Ureter (tissue), 1 donor: ENCODE measurements at regions not wholly inside any gene's neighbourhood (a gene's known extent, or its start where the extent isn't known, plus 50 kb on each side); places are given as distances from the start of the nearest gene placed in this dataset.
"Not testable (repeated sequence)": the region's sequence is repeated elsewhere in the genome, so short reads cannot be mapped to it uniquely, and the experiment has no call there.

ENCODE experiments used
- DNase-seq: peaks from one replicate; pipeline ENCODE4 v3.0.0-alpha.2; 2020; ENCODE audit warnings: low spot score
- donor health status: DM: yes; HTN: yes; CAD: no.

DNA sequence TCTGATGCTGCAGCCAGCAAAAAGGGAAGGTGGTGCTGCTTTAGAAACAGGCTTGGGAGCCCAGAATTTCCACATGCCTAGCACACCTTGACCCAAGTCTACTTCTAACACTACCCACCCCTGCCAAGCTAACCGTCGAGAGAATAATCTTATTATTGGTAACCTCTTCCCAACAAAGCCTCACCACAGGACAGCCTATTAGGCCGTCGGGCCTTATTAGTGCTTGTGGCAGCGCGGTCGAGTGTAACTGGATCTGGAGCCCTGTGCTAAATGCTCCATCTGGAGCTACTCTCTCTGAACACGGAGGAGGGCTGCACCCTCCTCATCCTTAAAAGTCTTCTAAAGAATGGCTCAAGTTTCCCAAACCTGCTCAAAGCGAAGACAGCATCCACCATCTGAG is 165.5 kb upstream of the NFIA start:
- DNase-seq, result no peak

DNA sequence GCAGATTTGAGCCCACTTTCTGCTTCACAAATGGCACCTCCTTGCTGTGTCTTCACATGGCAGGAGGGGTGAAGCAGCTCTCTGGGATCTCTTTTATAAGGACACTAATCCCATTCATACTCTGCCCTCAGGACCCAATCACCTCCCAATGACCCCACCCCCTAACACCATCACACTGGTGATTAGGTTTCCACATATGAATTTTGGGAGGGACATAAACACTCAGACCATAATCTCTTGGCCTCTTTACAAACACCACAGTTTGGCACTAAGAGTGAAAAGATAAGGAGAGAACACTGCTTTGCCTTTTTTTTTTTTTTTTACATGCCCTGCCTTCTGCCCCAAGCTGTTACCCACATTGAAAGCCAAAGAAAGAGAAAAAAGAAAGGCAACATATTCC is 166.2 kb upstream of the NFIA start:
- no peak for DNase-seq

DNA sequence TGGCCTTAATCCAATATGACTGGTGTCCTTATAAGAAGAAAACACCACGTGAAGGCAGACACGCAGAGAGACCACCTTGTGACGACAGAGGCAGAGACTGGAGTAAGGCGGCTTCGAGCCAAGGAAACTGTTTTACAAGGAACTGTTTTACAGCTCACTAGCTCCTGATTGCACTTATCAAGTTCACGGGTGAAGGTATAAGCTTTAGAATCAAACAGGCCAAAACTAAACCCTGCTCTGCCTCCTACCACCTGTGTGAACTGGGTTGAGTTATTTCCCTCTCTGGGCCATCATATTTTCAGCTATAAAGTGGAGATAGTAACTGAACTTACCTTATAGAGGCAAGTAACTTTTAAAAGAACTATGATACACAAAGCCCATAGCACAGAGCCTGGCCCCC is 166.9 kb upstream of the NFIA start:
- DNase-seq, result no peak

DNA sequence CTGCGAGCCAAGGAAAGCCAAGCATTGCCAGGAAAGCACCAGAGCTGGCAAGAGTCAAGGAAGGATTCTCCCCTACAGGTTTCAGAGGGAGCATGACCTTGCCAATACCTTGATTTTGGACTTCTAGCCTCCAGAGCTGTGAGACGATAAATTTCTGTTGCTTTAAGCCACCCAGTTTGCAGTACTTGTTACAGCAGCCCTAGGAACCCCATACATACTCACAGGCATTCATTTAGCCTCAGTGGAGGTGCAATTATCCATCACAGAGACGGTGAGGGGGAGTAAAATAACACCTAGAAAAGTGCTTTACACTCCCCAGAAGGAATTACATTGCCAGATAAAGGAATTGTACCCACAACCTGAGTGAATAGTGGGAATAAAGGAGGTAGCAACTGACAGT is 167.4 kb upstream of the NFIA start:
- DNase-seq, result no peak

DNA sequence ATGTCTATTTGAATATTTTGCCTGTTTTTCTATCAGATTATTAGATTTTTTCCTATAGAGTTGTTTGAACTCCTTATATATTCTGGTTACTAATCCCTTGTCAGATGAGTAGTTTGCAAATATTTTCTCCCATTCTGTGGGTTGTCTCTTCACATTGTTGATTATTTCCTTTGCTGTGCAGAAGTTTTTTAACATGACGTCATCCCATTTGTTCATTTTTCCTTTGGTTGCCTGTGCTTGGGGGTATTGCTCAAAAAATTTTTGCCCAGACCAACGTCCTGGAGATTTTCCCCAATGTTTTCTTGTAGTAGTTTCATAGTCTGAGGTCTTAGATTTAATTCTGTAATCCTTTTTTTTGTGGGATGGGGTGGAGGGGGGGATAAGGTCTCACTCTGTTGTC is 168.7 kb upstream of the NFIA start:
- DNase-seq, result not testable (repeated sequence)

DNA sequence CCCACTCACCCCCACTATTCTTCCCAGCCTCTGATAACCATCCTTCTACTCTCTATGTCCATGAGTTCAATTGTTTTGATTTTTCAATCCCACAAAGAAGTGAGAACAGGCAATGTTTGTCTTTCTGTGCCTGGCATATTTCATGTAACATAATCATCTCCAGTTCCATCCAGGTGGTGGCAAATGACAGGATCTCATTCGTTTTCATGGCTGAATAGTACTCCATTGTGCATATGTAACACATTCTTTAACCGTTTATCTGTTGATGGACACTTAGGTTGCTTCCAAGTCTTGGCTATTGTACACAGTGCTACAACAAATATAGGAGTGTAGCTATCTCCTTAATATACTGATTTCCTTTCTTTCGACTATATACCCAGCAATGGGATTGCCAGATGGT is 169.3 kb upstream of the NFIA start:
- no peak for DNase-seq

DNA sequence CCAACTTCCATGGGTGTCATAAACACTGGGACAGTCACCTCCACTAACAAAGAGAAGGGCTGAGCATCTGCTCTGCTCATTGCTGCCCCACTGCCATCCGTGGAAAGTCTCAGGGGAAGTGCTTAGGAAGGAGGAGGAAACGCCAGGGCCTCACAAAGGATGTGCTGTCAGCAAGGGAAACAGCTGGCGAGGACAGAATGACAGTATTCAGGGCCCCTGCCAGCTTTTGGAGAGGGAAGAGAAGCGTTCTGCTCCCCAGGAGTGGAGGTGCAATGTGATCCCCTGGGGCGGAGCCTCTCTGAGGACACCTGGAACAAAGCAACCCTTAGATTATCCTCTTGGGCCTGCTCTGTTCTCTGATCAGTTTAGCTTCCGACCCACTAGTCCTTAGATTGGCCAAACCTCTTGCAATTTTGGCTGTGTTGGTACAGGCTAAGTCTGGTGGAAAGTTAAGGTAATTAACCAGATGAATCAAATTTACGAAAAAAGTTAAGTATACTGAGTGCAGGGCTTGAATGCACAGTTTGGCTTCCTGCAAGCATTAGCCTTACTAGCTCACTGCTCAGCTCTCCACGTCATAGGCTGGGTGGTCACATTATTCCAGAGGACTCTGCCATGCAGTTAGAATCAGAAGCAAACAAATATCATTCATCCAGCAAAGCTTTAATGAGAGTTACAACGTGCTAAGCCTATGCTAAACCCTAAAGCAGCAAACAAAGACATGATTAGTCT is 170.2 kb upstream of the NFIA start:
- no peak for DNase-seq

DNA sequence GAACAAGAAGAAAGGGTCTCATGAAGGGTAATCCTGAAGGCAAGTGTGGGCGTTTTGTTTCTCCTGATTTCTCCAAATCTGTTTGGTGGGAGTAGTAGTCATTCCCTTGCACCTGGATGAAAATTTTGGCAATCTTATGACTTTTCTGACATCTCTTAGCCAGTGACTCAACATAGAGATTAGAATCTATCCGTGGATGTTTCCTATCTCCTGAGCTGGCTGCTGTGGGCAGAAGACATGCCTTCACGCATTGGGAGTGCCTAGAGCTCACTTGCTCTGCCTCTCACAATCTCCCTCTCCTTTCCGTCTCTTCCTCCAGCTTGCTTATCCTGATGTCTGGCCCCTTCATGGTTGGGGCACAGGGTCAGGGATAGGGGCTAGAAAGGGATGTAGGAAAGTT is 174.2 kb upstream of the NFIA start:
- DNase-seq, result no peak

DNA sequence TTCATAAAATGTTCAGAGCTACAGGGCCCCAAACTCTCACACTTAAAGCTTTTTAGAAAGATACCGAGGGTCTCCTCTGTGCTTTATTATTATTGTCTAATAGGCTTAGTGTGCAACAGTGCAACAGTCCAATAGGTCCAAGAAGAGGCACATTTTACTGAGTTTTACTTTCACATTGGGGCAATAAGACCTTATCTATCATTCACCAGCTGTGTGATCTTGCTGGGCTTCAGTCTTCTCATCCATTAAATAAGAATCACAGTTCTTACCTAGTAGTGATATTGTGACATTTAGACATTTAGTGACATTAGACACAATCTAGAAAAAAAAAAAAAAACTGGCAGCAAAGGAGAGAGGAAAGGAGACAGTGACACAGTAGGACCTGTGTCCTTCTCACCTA is 175.8 kb upstream of the NFIA start:
- no peak for DNase-seq

DNA sequence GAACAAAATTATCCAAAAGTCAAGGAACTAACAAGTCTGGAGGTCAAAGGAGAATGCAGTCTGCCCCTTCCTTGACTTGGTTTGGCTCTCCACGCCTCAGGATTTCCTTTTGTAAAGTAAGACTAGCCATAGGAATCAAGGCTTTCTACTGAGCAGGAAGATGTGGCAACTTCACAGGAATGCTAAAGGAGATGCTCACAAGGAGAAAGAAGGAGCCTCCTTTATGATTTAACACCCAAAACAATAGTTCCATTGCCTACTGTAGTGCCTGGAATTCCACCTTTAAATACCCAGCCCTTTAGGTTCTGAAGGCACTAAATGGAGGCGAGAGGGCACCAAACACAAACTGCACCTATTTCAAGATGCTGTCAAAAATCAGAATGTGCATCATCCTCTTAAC is 176.3 kb upstream of the NFIA start:
- no peak for DNase-seq

DNA sequence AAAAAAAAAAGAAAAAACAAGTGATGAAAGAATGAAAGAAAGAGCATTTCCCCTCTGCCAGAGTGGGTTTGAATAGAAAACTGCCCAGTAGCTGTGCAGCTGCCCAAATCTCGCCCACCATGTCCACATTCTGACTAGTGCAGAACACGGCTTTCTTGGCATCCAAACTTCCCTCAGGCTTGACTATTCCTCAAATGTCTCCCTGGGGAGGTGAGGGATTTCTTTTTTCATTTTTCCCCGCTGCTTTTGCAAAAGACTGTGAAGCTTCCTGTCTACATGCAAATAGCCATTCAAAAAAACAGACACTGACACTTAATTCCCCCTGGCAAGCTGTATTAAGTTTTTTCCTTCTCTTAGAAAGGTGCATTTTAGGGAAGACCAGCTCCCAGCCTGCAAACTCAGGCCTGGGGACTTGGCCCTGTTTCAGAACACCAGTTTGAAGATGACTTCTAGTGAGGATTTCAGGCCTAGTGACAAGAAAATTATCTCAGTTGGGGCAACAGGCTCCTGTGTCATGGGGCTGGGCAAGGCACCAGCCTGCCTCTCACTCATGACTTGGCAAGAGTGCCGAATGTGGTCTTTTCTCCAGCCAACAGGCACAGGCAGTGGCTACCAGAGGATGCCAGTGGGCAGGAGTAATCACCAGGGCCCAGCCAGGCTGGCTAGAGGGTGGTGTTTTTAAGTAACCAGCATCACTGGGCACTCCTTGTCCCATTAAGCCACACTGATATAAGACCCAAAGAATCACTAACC is 178.1 kb upstream of the NFIA start:
- no peak for DNase-seq

DNA sequence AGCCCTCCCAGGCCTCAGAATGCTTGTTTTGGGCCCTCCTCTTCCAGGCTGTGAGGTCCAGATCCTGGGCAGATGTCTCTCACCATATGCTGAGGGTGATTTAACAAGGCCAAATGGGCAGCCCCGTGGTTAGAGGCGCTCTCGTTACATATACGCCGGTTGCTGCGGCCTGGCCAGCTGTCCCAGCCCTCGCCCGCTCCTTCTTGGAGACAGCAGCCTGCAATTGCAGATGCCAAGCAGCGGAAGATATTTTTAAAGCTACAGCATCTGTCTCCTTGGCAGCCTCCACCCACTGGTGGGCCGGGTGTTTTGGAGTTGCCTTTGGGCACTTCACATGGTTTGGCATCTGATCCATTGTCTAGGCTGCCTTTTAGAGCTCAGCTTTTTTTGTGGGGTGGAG is 178.8 kb upstream of the NFIA start:
- no peak for DNase-seq

DNA sequence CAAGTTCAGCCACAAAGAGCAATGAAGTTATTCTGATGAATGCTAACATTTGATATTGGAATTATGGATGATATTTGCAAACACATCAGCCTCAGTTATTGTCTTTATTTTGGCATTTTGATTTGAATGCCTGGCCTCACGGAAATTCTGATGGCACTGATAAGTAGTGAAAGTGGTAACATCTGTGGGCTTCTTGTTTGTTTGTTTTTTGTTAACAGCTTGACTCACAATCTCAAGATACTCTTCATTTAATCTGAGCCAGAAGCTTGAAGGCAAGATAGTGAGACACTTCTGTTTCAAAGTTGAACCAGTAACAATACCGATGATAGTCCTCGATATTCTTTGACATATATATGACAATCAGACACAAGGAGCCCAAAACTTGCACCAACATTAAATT is 182.9 kb upstream of the NFIA start:
- DNase-seq, result no peak

DNA sequence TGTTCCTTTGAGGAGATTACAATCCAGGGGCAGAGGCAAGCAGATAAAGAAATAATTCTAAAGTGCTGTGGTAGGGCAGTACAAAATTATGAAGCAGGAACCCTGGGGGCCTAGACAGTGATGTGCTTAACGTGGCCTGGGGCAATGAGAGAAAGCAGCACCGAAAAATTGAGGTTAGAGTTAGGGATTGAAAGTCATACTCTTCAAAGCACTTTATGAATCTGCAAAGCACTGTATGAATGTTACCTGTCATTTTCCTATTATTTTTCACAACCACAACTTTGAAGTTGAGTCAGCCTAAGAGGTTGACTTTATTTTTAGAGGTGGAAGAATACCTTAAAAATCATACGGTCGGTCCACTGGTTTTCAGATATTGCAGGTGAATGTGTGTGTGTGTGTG is 183.4 kb upstream of the NFIA start:
- DNase-seq, result no peak

DNA sequence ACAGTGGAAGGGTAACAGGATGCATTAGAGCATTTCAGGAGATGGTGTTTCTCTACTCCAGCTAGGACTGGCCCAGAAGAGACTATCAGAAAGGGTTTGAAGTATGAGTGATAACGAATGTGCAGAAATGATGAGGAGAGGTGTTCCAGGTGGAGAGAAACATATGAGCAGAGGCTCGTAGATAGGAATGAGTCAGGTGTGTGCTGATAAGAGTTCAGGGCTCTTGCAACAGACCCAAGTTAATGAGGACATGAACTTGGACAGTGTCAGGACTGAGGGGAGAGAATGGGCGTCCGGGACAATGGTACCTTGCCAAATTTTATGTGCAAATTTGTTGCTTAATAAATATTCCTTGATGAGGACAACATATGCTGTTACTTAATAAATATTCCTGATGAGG is 183.9 kb upstream of the NFIA start:
- no peak for DNase-seq

DNA sequence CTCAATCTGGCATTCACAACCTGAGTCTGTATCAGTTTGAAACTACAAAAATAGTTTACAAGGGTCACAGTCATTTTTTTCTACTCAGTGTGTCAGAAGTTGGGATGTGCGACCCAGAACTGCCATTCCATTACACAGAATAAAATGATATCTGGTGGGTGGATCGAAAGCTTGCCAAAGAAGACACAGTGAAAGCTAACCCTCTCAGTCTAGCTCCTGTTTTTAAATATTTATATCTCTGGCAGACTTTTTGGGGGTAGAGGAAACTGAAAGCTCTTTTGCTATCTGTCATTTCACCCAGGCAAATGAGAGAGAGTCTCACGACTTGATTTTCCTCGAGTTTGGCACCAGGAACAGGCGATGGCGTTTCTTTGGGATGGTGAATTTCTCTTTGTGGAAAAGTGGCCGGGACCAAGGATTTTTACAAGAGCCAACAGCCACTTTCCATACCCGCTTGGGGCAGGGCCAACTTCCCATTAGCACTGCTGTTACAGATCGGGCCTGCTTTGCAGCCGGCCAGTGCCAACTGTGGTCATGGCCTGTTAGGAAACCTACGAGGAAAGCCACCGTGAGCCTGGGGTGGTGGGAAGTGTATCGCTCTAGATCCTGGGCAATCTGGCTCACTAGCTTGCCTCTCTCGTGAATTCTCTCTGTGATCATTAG is 185.5 kb upstream of the NFIA start:
- DNase-seq, result no peak

DNA sequence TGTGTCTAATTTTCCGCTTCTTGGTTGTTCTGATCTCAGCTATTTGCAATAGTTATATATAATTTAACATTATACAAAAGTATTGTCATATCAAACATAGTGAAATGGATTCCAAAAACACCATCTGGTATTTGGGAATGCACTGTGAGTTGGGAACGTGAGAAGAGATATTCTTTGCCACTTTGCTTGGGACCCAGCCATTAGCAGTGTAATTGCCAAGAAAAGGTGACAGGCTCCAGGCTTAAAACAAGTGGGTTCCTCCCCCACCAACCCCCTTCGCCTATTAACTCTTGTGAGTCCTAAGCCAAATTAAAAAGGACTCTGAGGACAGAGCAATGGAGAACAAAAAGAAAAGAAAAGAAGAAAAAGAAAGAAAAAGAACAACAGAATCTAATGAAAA is 186.7 kb upstream of the NFIA start:
- no peak for DNase-seq

DNA sequence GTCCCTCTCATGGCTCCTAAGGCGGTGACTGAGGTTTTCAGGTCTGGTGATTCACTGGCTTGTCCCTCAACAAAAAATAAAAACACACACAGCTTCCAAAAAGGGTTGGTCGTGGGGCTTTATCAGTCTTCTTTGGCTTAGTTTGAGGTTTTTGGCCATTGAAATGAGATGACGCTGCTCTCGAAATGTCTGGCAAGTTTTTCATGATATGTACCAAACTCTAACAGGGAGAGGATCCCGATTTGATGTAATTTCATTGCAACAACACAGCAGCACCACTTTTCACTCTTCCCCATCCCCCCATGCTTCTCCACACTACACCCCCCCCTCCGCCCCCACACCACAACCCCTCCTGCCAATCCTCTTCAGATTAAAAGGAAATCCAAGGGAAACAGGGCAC is 187.1 kb upstream of the NFIA start:
- no peak for DNase-seq

DNA sequence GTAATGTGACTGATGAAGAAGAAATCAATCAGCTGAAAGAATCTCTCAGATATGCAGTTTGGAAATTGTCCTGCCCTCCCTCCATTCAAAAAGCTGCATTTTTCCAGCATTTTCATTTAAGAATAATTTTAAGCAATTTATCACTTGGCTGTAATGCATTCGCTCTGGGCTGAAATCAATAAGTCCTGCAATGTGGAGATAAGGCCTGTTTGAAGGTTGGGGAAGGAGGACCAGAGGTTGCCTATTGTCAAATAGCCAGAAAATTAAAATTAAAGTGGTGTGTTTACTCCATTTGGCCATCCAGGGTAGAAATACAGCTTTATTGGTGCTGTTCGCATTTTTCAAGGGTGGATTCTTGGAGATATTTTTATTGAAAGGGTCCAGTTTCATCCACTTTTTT is 187.6 kb upstream of the NFIA start:
- DNase-seq, result no peak

DNA sequence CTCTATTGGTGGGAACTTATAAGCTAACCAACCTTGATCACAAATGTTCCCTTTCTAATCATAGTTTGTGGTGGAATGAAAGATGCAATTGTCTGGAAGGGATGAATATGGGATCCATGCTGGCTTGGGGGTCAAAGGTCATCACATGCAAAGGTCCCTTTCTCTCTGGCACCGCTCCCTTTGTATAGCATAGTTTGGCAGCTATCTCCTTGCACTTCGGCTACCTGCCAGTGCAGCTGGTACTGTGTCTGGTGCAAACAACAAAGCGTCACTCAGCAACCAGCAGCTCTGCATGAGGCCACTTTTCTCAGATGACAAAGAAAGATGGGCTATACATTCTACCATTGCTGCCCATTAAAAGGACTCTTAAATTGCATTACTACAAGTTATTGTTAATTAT is 188.2 kb upstream of the NFIA start:
- no peak for DNase-seq

DNA sequence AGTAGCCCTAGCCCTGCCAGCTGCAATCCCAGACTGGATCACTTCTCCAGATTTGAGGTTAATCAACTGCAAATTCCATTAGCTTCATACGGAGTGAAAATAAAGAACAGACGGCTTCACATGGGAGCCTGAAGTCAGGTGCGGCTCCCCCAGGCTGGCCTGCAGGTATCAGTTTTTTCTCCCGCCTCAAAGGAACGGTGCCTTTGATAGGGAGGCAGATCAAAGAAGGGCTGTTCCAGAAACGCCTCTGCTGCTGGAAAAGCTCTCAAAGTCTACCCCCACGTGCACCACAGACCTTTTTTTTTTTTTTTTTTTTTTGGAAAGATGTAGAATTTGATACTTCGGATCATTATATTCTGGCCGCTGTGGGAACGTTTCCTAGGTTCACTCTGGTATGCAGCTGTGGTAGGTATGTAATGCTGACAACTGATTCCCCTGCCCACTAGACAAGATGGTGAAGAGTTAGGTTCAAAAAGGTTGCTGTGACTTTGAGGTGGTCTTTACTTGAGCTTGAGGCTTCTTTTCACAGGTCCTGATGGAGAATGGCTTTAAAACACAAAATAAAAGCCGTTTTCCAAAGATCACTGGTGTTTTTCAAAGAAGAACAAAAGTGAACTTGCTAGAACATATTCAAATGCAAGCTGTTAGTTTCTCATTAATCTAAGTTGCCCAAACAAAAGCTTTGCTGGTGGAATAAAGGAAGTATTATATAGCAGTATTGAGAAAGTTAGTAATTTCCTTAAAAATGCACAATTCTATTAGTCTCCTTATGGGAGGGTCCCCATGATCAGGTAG is 189.0 kb upstream of the NFIA start:
- DNase-seq, result no peak

DNA sequence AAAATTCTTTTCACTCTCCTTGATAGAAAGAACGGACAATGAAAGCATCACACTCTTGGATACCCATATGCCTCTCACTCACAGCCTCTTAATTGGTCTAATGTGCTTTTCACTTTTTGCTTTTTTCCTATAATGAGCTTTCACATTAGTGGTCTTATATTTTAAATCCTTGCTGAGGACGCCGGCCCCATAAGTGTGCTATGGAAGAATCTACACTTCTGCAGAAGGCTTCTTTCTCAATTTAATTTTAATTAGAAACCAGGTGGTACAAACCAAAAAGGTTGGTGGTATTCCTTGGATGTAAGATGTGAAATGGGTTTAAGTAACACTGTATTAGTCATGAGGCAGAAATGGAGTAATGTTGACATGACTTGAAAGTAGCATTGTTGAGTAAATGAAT is 190.6 kb upstream of the NFIA start:
- no peak for DNase-seq
